RPMI8226 (cell line): ENCODE measurements at regions not wholly inside any gene's neighbourhood (a gene's known extent, or its start where the extent isn't known, plus 50 kb on each side); places are given as distances from the start of the nearest gene placed in this dataset.
"Not testable (repeated sequence)": the region's sequence is repeated elsewhere in the genome, so short reads cannot be mapped to it uniquely, and the experiment has no call there.

ENCODE experiments used
- DNase-seq: peaks from one replicate; pipeline ENCODE4 v3.0.0-alpha.2; 2015

GRCh38 chr22:49674479-49675050, 153.1 kb downstream of the BRD1 start:
- DNase-seq = no peak

- no peak for DNase-seq
Measured at GRCh38 chr22:49673048-49673447, 154.6 kb downstream of the BRD1 start.

GRCh38 chr22:49672014-49672516, 155.6 kb downstream of the BRD1 start:
- DNase-seq = no peak

GRCh38 chr22:49671331-49672013, 156.2 kb downstream of the BRD1 start:
- no peak for DNase-seq

- no peak for DNase-seq
Measured at GRCh38 chr22:49670456-49671330, 157.0 kb downstream of the BRD1 start.

GRCh38 chr22:49669969-49670455, 157.7 kb downstream of the BRD1 start:
- DNase-seq = not testable (repeated sequence)

- not testable (repeated sequence) for DNase-seq
Measured at GRCh38 chr22:49669427-49669968, 158.2 kb downstream of the BRD1 start.

- DNase-seq = no peak
Measured at GRCh38 chr22:49668402-49668801, 159.3 kb downstream of the BRD1 start.

GRCh38 chr22:49667236-49667635, 160.4 kb downstream of the BRD1 start:
- no peak for DNase-seq

- no peak for DNase-seq
Measured at GRCh38 chr22:49666146-49666809, 161.4 kb downstream of the BRD1 start.

- peak; percentile 55 for DNase-seq
Measured at GRCh38 chr22:49664891-49665290, 162.8 kb downstream of the BRD1 start.

- no peak for DNase-seq
Measured at GRCh38 chr22:49664371-49664881, 163.2 kb downstream of the BRD1 start.

- no peak for DNase-seq
Measured at GRCh38 chr22:49663823-49664222, 163.8 kb downstream of the BRD1 start.

GRCh38 chr22:49663311-49663711, 164.4 kb downstream of the BRD1 start:
- no peak for DNase-seq

- no peak for DNase-seq
Measured at GRCh38 chr22:49662681-49663080, 165.0 kb downstream of the BRD1 start.

- no peak for DNase-seq
Measured at GRCh38 chr22:49660794-49661781, 166.6 kb downstream of the BRD1 start.

- no peak for DNase-seq
Measured at GRCh38 chr22:49660321-49660720, 167.4 kb downstream of the BRD1 start.

GRCh38 chr22:49659924-49660315, 167.8 kb downstream of the BRD1 start:
- DNase-seq = no peak

- no peak for DNase-seq
Measured at GRCh38 chr22:49659281-49659923, 168.3 kb downstream of the BRD1 start.

- no peak for DNase-seq
Measured at GRCh38 chr22:49658902-49659280, 168.8 kb downstream of the BRD1 start.
